Epithelial cell of esophagus (primary cell): ENCODE measurements at regions not wholly inside any gene's neighbourhood (a gene's known extent, or its start where the extent isn't known, plus 50 kb on each side); places are given as distances from the start of the nearest gene placed in this dataset.

Source experiments
- DNase-seq: peaks from one replicate; pipeline ENCODE4 v3.0.0; 2010; ENCODE audit warnings: low read depth
- H3K4me3 ChIP-seq: 2 replicates; pipeline ENCODE4 v1.5.1; 2011; ENCODE audit warnings: mild to moderate bottlenecking, low read length, control low read depth
- TF ChIP-seq, protein P1 (sequence below): IDR thresholded peaks from 2 replicates; pipeline ENCODE4 v1.5.1; 2011; ENCODE audit warnings: low read depth, mild to moderate bottlenecking, low read length, control low read depth, inconsistent platforms; ENCODE audit not compliant: insufficient read depth; ENCODE audit errors: missing control alignments

DNA sequence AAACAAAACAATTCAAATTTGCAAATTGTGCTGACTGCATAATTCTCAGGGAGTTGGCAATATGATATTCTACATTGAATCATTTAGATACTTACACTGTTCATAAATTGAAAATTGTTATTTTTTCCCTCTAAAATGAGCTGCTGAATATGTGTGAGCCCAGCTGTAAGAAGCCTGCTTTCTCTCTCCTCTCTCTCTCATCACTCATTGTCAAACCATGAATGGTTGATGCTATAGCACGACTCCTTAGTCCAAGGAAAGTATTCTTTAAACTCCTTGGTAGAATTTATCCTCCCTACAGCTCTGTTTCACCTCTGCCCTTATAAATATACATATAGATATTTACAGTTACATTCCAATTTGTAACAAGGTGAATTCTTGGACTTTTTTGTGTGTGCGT is 116.4 kb upstream of the POU3F2 start:
- no peak overlapping the region for H3K4me3 ChIP-seq
- TF ChIP-seq, protein P1, sequence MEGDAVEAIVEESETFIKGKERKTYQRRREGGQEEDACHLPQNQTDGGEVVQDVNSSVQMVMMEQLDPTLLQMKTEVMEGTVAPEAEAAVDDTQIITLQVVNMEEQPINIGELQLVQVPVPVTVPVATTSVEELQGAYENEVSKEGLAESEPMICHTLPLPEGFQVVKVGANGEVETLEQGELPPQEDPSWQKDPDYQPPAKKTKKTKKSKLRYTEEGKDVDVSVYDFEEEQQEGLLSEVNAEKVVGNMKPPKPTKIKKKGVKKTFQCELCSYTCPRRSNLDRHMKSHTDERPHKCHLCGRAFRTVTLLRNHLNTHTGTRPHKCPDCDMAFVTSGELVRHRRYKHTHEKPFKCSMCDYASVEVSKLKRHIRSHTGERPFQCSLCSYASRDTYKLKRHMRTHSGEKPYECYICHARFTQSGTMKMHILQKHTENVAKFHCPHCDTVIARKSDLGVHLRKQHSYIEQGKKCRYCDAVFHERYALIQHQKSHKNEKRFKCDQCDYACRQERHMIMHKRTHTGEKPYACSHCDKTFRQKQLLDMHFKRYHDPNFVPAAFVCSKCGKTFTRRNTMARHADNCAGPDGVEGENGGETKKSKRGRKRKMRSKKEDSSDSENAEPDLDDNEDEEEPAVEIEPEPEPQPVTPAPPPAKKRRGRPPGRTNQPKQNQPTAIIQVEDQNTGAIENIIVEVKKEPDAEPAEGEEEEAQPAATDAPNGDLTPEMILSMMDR = no peak
- no peak for DNase-seq

DNA sequence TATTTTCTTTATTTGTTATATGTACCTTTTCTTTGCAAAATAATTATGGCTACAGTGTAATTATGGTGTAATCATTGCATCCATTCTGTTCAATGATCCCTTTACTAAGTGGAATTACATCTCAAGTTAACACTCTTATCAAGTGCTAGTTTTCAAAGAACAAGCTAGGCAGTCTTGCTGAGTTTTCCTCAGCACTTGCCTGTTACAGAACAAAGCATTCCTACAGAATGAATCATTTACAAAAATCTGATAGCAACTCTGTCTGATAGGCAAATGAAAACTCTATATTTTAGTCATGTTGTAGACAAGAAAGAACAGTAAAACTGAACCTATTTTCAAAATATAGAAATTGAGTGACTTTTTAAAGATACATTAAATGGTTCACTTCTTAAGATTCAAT is 109.8 kb upstream of the POU3F2 start:
- DNase-seq = no peak
- TF ChIP-seq, protein P1 = no peak
- H3K4me3 ChIP-seq = no peak overlapping the region

DNA sequence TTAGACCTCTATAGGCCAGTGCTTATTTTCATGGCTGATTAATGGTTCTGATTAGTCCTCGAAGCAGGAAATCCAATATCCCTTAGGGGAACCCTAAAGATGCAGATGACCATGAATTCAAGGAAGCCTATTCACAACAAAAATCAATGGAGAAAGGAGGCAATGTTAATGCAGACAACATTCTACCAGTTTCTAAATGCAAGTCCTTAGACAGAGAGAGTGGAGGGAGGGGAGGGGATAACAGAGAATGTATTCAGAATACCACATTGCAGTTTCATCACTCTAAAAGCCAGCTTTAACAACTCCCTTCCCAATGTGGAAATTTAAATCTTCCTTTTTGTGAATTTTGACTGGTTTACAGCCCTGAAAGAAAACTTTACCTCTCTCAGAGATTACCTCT is 87.1 kb upstream of the POU3F2 start:
- TF ChIP-seq, protein P1 = no peak
- H3K4me3 ChIP-seq = no peak overlapping the region
- no peak for DNase-seq

DNA sequence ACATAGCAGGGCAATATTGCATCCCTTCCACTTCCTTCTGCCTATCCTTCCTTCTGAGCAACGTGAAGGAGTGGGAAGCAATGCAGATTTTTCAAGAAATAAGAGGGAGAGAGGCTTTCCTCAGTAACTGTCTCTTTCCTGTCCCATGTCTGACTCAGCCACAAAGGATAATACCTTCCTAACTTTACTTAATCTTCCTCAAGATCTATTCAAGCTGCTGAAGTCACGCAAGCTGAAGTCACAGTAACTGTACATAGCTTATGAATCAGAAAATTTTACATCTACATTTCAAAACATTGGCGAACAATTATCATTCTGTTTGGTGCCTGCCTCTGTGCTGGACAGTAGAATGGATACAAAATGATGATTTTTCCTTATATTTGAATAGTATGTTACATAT is 86.4 kb upstream of the POU3F2 start:
- no peak for DNase-seq
- TF ChIP-seq, protein P1 = no peak
- H3K4me3 ChIP-seq = no peak overlapping the region

DNA sequence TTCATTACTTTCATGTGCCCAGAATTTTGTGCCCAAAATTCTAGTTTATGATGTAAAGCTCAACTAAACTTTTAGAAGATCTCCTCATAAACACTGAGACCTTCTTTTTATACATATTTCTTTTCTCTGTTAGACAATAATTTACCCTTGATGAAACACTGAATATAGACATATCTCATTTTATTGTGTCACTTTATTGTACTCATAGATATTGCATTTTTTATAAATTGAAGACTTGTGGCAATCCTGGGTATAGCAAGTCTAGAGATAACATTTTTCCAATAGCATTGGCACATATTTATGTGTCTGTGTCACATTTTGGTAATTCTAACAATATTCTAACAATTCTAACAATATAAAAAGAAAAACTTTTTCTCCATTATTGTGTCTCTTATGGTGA is 74.9 kb upstream of the POU3F2 start:
- no peak for DNase-seq
- TF ChIP-seq, protein P1 = no peak

DNA sequence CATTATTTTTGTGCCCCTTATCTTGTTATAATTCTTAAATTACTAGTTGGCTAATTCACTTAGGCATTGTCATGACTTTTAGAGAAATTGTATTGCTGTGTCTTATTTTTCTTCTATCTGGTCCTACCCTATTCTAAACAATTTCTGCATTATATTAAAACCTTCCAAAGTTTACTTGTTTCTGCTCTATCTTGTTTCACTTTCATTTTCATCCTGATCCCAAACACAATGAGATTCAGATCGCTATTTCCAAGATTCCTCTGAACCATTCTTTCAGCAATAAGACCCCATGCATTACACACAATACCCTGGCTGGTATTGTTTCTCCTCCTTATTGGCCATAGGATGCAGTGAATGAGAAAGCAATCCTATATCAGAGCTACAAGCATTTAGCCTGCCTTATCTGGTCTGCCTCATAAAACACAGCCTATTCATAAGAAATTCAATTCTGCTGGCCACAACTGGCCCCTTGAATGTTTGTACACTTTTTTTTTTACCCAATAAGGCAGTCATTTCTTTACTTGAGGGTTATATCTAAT is 69.9 kb upstream of the POU3F2 start:
- H3K4me3 ChIP-seq = no peak overlapping the region
- no peak for DNase-seq
- TF ChIP-seq, protein P1 = no peak

More for the DNA sequence above, 74.9 kb upstream of the POU3F2 start:
- H3K4me3 ChIP-seq = no peak overlapping the region

DNA sequence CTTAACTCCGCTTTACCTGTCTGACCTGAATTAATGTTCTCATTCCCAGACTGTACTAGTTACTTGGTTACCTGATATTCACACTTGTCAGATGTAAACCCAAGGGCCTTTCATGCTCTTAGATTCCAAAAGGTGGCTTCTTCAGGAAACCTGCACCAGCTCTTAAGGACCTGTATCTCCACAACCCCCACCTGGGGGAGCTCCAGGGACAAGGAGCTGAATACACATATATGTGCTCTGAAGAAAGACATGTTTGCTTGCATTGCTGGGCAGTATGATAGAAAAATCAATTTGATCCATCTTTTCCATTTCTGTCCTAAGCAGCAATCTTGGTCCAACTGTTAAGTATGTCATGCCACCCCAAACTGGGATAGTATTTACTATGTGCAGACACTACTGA is 64.8 kb upstream of the POU3F2 start:
- TF ChIP-seq, protein P1 = peak; percentile 55
- H3K4me3 ChIP-seq = no peak overlapping the region
- peak; percentile 67 for DNase-seq
